Chondrocyte (in vitro differentiated cells): ENCODE measurements at regions not wholly inside any gene's neighbourhood (a gene's known extent, or its start where the extent isn't known, plus 50 kb on each side); places are given as distances from the start of the nearest gene placed in this dataset.

Source experiments
- DNase-seq: peaks from one replicate; pipeline ENCODE4 v3.0.0; 2021; ENCODE audit warnings: mixed read lengths, low spot score
- H3K27ac Mint-ChIP-seq: one replicate; pipeline ENCODE4 v1.8.0; 2021; ENCODE audit warnings: mild to moderate bottlenecking, moderate library complexity, mixed read lengths; ENCODE audit not compliant: unreplicated experiment
- H3K27me3 Mint-ChIP-seq: 2 replicates; pipeline ENCODE4 v1.8.0; 2021; ENCODE audit warnings: low read depth, mixed read lengths
- H3K36me3 Mint-ChIP-seq: 2 replicates; pipeline ENCODE4 v1.8.0; 2021; ENCODE audit warnings: low read depth, mixed read lengths
- H3K4me1 Mint-ChIP-seq: 2 replicates; pipeline ENCODE4 v1.8.0; 2021; ENCODE audit warnings: low read depth, mild to moderate bottlenecking, mixed read lengths
- H3K4me3 Mint-ChIP-seq: one replicate; pipeline ENCODE4 v1.8.0; 2021; ENCODE audit warnings: mild to moderate bottlenecking, moderate library complexity, mixed read lengths; ENCODE audit not compliant: unreplicated experiment
- H3K9me3 Mint-ChIP-seq: 2 replicates; pipeline ENCODE4 v1.8.0; 2021; ENCODE audit warnings: low read depth, mixed read lengths
- CTCF ChIP-seq: fragments of 200-600 bp; sonication (generic); IDR thresholded peaks from 2 replicates; pipeline ENCODE4 v1.5.0; 2021; ENCODE audit warnings: antibody characterized with exemption, mild to moderate bottlenecking, moderate library complexity

DNA sequence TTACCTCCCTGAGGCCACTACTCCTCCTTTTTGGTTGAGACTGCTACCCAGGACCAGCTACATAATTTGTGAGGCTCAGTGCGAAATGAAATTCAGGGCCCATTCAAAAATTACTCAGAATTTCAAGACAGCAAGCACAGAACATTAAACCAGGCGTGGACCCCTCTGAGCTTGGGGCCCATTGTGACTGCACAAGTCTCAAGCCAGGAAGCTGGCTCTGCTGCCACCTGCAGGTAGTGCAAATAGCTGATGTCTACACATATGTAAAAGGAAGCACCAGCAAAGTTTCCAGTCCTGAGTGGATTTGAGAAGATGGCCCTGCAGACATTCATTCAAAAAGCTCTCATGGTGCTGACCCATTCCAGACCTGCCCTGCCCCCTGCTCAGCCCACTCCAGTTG is 213.4 kb upstream of the LNX1 start:
- no peak for DNase-seq
- Mint-ChIP-seq H3K36me3 (no peaks in the 10 kb centered on the region), H3K4me3 (no peak overlapping the region), H3K27me3 (no peaks in the 10 kb centered on the region), H3K9me3 (no peaks in the 10 kb centered on the region), H3K4me1 (peaks cover 3% of the 10 kb centered on the region), H3K27ac (no peak overlapping the region)
- peak; percentile 63 for TF ChIP-seq CTCF

GRCh38 chr4:53802500-53802899 is 211.2 kb upstream of the LNX1 start:
- Mint-ChIP-seq H3K27ac (no peak overlapping the region), H3K4me1 (peaks cover 3% of the 10 kb centered on the region), H3K36me3 (no peaks in the 10 kb centered on the region), H3K9me3 (no peaks in the 10 kb centered on the region), H3K27me3 (no peaks in the 10 kb centered on the region), H3K4me3 (no peak overlapping the region)
- DNase-seq, result no peak
- TF ChIP-seq CTCF, result no peak

DNA sequence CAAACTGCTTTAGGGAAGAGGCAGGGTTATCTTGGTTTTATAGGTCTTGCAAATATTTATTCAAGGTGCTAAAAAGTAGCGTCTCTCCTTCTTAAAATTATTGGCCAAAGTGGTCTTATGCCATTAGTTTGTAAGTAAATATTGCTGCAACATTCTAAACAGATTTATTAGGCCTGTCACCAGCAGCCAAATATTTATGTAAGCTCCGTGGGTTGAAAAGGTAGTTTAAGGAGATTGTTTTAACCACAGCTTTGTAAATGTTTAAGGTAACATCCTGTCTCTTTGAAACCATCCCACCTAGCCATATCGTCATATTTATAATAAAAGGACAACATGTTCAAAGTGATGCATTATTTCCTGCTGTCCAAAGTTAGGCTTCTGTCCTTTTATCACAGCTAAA is 210.1 kb upstream of the LNX1 start:
- Mint-ChIP-seq H3K9me3 (no peaks in the 10 kb centered on the region), H3K27me3 (no peaks in the 10 kb centered on the region), H3K4me1 (peaks cover 3% of the 10 kb centered on the region), H3K27ac (no peak overlapping the region), H3K4me3 (no peak overlapping the region), H3K36me3 (no peaks in the 10 kb centered on the region)
- no peak for DNase-seq
- TF ChIP-seq CTCF, result no peak

- Mint-ChIP-seq H3K9me3 (no peaks in the 10 kb centered on the region), H3K27me3 (no peaks in the 10 kb centered on the region), H3K27ac (no peak overlapping the region), H3K4me1 (peaks cover 3% of the 10 kb centered on the region), H3K4me3 (no peak overlapping the region), H3K36me3 (no peaks in the 10 kb centered on the region)
- no peak for TF ChIP-seq CTCF
- no peak for DNase-seq
These were observed 209.5 kb upstream of the LNX1 start for GRCh38 chr4:53800741-53801140.

DNA sequence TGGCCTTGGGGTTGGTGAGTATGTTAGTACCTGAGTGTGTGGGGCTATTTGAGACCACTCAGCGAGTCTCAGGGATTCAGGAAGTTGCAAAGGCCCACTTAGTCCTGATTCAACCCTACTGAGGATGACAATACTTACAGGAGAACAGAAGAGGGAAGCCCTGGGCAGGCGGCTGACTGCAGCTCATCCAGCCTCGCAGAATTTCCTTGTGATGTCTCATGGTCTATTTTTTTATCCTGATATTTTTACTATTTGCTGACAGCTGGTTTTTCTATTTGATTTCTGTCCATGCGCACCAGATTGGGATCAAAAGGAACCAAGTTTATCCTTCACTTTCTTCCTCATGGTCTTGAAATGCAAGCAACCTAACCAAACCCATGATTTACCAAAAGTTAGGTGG is 201.8 kb upstream of the LNX1 start:
- DNase-seq, result no peak
- Mint-ChIP-seq H3K36me3 (no peaks in the 10 kb centered on the region), H3K4me3 (no peak overlapping the region), H3K9me3 (no peaks in the 10 kb centered on the region), H3K4me1 (no peaks in the 10 kb centered on the region), H3K27me3 (no peaks in the 10 kb centered on the region), H3K27ac (no peak overlapping the region)
- TF ChIP-seq CTCF, result no peak
